SK-N-SH treated with all-trans-retinoic acid at 6 μM for 48 hours (cell line): ENCODE measurements at regions not wholly inside any gene's neighbourhood (a gene's known extent, or its start where the extent isn't known, plus 50 kb on each side); places are given as distances from the start of the nearest gene placed in this dataset.

Experiments used
- ATAC-seq: fragments of 200-7000 bp; cut with Tn5 transposase; 3 replicates; pipeline ENCODE4 v1.9.1; 2020; ENCODE audit warnings: mild to moderate bottlenecking, moderate library complexity
- ARNTL ChIP-seq: fragments of 450-650 bp; formaldehyde crosslinking; IDR thresholded peaks from 2 replicates; pipeline ENCODE4 v1.5.0; 2020; ENCODE audit warnings: low read depth, mild to moderate bottlenecking, moderate library complexity, borderline replicate concordance
- CREB5 ChIP-seq: fragments of 250-450 bp; sonication (Bioruptor Pico); IDR thresholded peaks from 2 replicates; pipeline ENCODE4 v1.5.1; 2020; ENCODE audit warnings: low read depth, mild to moderate bottlenecking, moderate library complexity
- CSDC2 ChIP-seq: fragments of 250-450 bp; sonication (Bioruptor Pico); IDR thresholded peaks from 2 replicates; pipeline ENCODE4 v1.5.0; 2020; ENCODE audit warnings: mild to moderate bottlenecking, moderate library complexity
- CSRNP3 ChIP-seq: fragments of 250-450 bp; sonication (Bioruptor Pico); IDR thresholded peaks from 2 replicates; pipeline ENCODE4 v1.5.1; 2021; ENCODE audit warnings: mild to moderate bottlenecking, moderate library complexity
- GLIS3 ChIP-seq: fragments of 250-450 bp; sonication (Bioruptor Pico); IDR thresholded peaks from 2 replicates; pipeline ENCODE4 v1.5.0; 2020; ENCODE audit warnings: mild to moderate bottlenecking, moderate library complexity
- OSR1 ChIP-seq: fragments of 250-450 bp; sonication (Bioruptor Pico); IDR thresholded peaks from 2 replicates; pipeline ENCODE4 v1.8.0; 2022; ENCODE audit warnings: moderate library complexity, mild to moderate bottlenecking, inconsistent platforms
- PATZ1 ChIP-seq: fragments of 250-450 bp; sonication (Bioruptor Pico); IDR thresholded peaks from 2 replicates; pipeline ENCODE4 v1.8.0; 2020; ENCODE audit warnings: mild to moderate bottlenecking, moderate library complexity, borderline replicate concordance
- POU6F1 ChIP-seq: fragments of 250-450 bp; sonication (Bioruptor Pico); IDR thresholded peaks from 2 replicates; pipeline ENCODE4 v1.8.0; 2021; ENCODE audit warnings: low read depth, mild to moderate bottlenecking, moderate library complexity, borderline replicate concordance
- PPARA ChIP-seq: fragments of 250-450 bp; sonication (Bioruptor Pico); IDR thresholded peaks from 2 replicates; pipeline ENCODE4 v1.5.0; 2020; ENCODE audit warnings: mild to moderate bottlenecking, borderline replicate concordance
- RARB ChIP-seq: fragments of 250-450 bp; sonication (Bioruptor Pico); IDR thresholded peaks from 2 replicates; pipeline ENCODE4 v1.8.0; 2021; ENCODE audit warnings: mild to moderate bottlenecking, moderate library complexity
- SNAI2 ChIP-seq: fragments of 250-450 bp; sonication (Bioruptor Pico); IDR thresholded peaks from 2 replicates; pipeline ENCODE4 v1.5.0; 2020; ENCODE audit warnings: mild to moderate bottlenecking, moderate library complexity
- TCF4 ChIP-seq: fragments of 250-450 bp; sonication (Bioruptor Pico); IDR thresholded peaks from 2 replicates; pipeline ENCODE4 v1.8.0; 2021; ENCODE audit warnings: mild to moderate bottlenecking, moderate library complexity, borderline replicate concordance
- TOX ChIP-seq: fragments of 250-450 bp; sonication (Bioruptor Pico); IDR thresholded peaks from 2 replicates; pipeline ENCODE4 v1.8.0; 2021; ENCODE audit warnings: mild to moderate bottlenecking, moderate library complexity, borderline replicate concordance
- TSHZ2 ChIP-seq: fragments of 250-450 bp; sonication (Bioruptor Pico); IDR thresholded peaks from 2 replicates; pipeline ENCODE4 v1.5.0; 2020; ENCODE audit warnings: mild to moderate bottlenecking, moderate library complexity
- ZC3H10 ChIP-seq: fragments of 250-450 bp; sonication (Bioruptor Pico); IDR thresholded peaks from 2 replicates; pipeline ENCODE4 v1.5.1; 2021; ENCODE audit warnings: mild to moderate bottlenecking, moderate library complexity
- ZFP3 ChIP-seq: fragments of 250-450 bp; sonication (Bioruptor Pico); IDR thresholded peaks from 2 replicates; pipeline ENCODE4 v1.5.0; 2020; ENCODE audit warnings: mild to moderate bottlenecking, moderate library complexity
- ZFP30 ChIP-seq: fragments of 450-650 bp; formaldehyde crosslinking; IDR thresholded peaks from 2 replicates; pipeline ENCODE4 v1.5.0; 2022; ENCODE audit warnings: mild to moderate bottlenecking, moderate library complexity
- ZNF565 ChIP-seq: fragments of 450-650 bp; formaldehyde crosslinking; conservative IDR thresholded peaks from 2 replicates; pipeline ENCODE4 v1.5.0; 2020; ENCODE audit warnings: low read depth, mild to moderate bottlenecking, moderate library complexity
- ZNF70 ChIP-seq: fragments of 450-650 bp; formaldehyde crosslinking; IDR thresholded peaks from 2 replicates; pipeline ENCODE4 v1.5.0; 2020; ENCODE audit warnings: mild to moderate bottlenecking, moderate library complexity
- ZNF8 ChIP-seq: fragments of 450-650 bp; formaldehyde crosslinking; IDR thresholded peaks from 2 replicates; pipeline ENCODE4 v1.5.0; 2020; ENCODE audit warnings: mild to moderate bottlenecking, moderate library complexity

GRCh38 chr10:128310971-128311658, 184.9 kb upstream of the MKI67 start:
- no peak for TF ChIP-seq TCF4 (CRISPR knock-in tag)
- no peak for TF ChIP-seq TOX (CRISPR knock-in tag)
- no peak for TF ChIP-seq ZFP30 (CRISPR knock-in tag)
- no peak for TF ChIP-seq OSR1
- no peak for TF ChIP-seq GLIS3 (CRISPR knock-in tag)
- no peak for TF ChIP-seq ZNF8
- TF ChIP-seq CSDC2, result no peak
- no peak for TF ChIP-seq CREB5
- no peak for ATAC-seq

- no peak for ATAC-seq
- TF ChIP-seq RARB (no peak), GLIS3 (CRISPR knock-in tag) (no peak), ZNF70 (CRISPR knock-in tag) (no peak), ZC3H10 (no peak), PPARA (no peak), TSHZ2 (CRISPR knock-in tag) (no peak), ZNF8 (no peak), CREB5 (no peak), OSR1 (no peak), ZFP3 (no peak), ZNF565 (CRISPR knock-in tag) (no peak), SNAI2 (CRISPR knock-in tag) (no peak), PATZ1 (no peak), ARNTL (CRISPR knock-in tag) (no peak), TCF4 (CRISPR knock-in tag) (no peak), CSRNP3 (CRISPR knock-in tag) (no peak), POU6F1 (no peak)
Observed at GRCh38 chr10:128312250-128312649, 186.0 kb upstream of the MKI67 start.

GRCh38 chr10:128314686-128315085, 188.5 kb upstream of the MKI67 start:
- no peak for ATAC-seq
- no peak for TF ChIP-seq TOX (CRISPR knock-in tag)
- TF ChIP-seq PPARA, result no peak
- TF ChIP-seq ZFP30 (CRISPR knock-in tag), result no peak
- no peak for TF ChIP-seq ZC3H10
